Astrocyte (in vitro differentiated cells and primary cell): ENCODE measurements at regions not wholly inside any gene's neighbourhood (a gene's known extent, or its start where the extent isn't known, plus 50 kb on each side); places are given as distances from the start of the nearest gene placed in this dataset.

Source experiments
- DNase-seq: peaks from one replicate; pipeline ENCODE4 v3.0.0-alpha.2; 2010; ENCODE audit warnings: low read depth
- FAIRE-seq: peaks from 2 replicates; lab custom pipeline; 2011; peaks lifted over from hg19 to GRCh38; lab: Jason Lieb, UNC
- H2AFZ ChIP-seq: 2 replicates; pipeline ENCODE4 v1.6.0; 2012; ENCODE audit warnings: low read depth, low read length, inconsistent platforms
- H3K27ac ChIP-seq: 2 replicates; pipeline ENCODE4 v1.5.1; 2011; ENCODE audit warnings: low read depth, low read length, inconsistent platforms
- H3K27me3 ChIP-seq: 2 replicates; pipeline ENCODE4 v1.6.0; 2011; ENCODE audit warnings: low read length, inconsistent platforms; ENCODE audit not compliant: insufficient read depth
- H3K36me3 ChIP-seq: 2 replicates; pipeline ENCODE4 v1.5.1; 2011; ENCODE audit warnings: low read length, inconsistent platforms; ENCODE audit not compliant: insufficient read depth
- H3K4me1 ChIP-seq: 2 replicates; pipeline ENCODE4 v1.5.1; 2011; ENCODE audit warnings: low read length, inconsistent platforms; ENCODE audit not compliant: insufficient read depth
- H3K4me2 ChIP-seq: 2 replicates; pipeline ENCODE4 v1.6.0; 2012; ENCODE audit warnings: low read length, inconsistent platforms
- H3K4me3 ChIP-seq: 2 replicates; pipeline ENCODE4 v1.5.1; 2011; ENCODE audit warnings: low read depth, mild to moderate bottlenecking, low read length, inconsistent platforms; ENCODE audit not compliant: insufficient read depth
- H3K79me2 ChIP-seq: 2 replicates; pipeline ENCODE4 v1.6.0; 2012; ENCODE audit warnings: mild to moderate bottlenecking, low read length, inconsistent platforms; ENCODE audit not compliant: insufficient read depth
- H3K9ac ChIP-seq: 2 replicates; pipeline ENCODE4 v1.6.0; 2012; ENCODE audit warnings: mild to moderate bottlenecking, low read length, inconsistent platforms
- H3K9me3 ChIP-seq: 2 replicates; pipeline ENCODE4 v1.5.1; 2012; ENCODE audit warnings: low read depth, mild to moderate bottlenecking, low read length, inconsistent platforms; ENCODE audit not compliant: insufficient read depth
- H4K20me1 ChIP-seq: 2 replicates; pipeline ENCODE4 v1.6.0; 2012; ENCODE audit warnings: low read length, inconsistent platforms; ENCODE audit not compliant: insufficient read depth
- H3K27ac Mint-ChIP-seq: one replicate; pipeline ENCODE4 v1.8.0; 2021; ENCODE audit warnings: mild to moderate bottlenecking, mixed read lengths; ENCODE audit not compliant: unreplicated experiment
- H3K27me3 Mint-ChIP-seq: one replicate; pipeline ENCODE4 v1.8.0; 2021; ENCODE audit warnings: low read depth, mixed read lengths; ENCODE audit not compliant: unreplicated experiment
- H3K36me3 Mint-ChIP-seq: one replicate; pipeline ENCODE4 v1.8.0; 2021; ENCODE audit warnings: low read depth, mixed read lengths; ENCODE audit not compliant: unreplicated experiment
- H3K4me1 Mint-ChIP-seq: one replicate; pipeline ENCODE4 v1.8.0; 2021; ENCODE audit warnings: low read depth, mixed read lengths; ENCODE audit not compliant: unreplicated experiment
- H3K4me3 Mint-ChIP-seq: one replicate; pipeline ENCODE4 v1.8.0; 2021; ENCODE audit warnings: mild to moderate bottlenecking, moderate library complexity, mixed read lengths; ENCODE audit not compliant: unreplicated experiment
- H3K9me3 Mint-ChIP-seq: one replicate; pipeline ENCODE4 v1.8.0; 2021; ENCODE audit warnings: mild to moderate bottlenecking, mixed read lengths; ENCODE audit not compliant: unreplicated experiment
- CTCF ChIP-seq: IDR thresholded peaks from 2 replicates; pipeline ENCODE4 v1.5.1; 2011; ENCODE audit warnings: low read depth, mild to moderate bottlenecking, inconsistent platforms, low read length, moderate library complexity; ENCODE audit not compliant: insufficient read depth
- EZH2 ChIP-seq: IDR thresholded peaks from 2 replicates; pipeline ENCODE4 v1.6.1; 2012; ENCODE audit warnings: mild to moderate bottlenecking, low read length, inconsistent platforms; ENCODE audit not compliant: insufficient read depth

- Histone ChIP-seq H3K4me1 (no peaks in the 10 kb centered on the region), H4K20me1 (no peaks in the 10 kb centered on the region), H3K27me3 (no peaks in the 10 kb centered on the region), H2AFZ (no peak overlapping the region), H3K9me3 (no peaks in the 10 kb centered on the region), H3K4me3 (no peak overlapping the region), H3K4me2 (no peak overlapping the region), H3K9ac (no peak overlapping the region), H3K36me3 (no peaks in the 10 kb centered on the region), H3K79me2 (no peaks in the 10 kb centered on the region), H3K27ac (no peak overlapping the region)
- Mint-ChIP-seq H3K4me3 (no peak overlapping the region), H3K4me1 (no peaks in the 10 kb centered on the region), H3K9me3 (no peaks in the 10 kb centered on the region), H3K27ac (no peak overlapping the region), H3K36me3 (no peaks in the 10 kb centered on the region), H3K27me3 (no peaks in the 10 kb centered on the region)
- DNase-seq (no peak), FAIRE-seq (no peak)
- TF ChIP-seq CTCF, result no peak
- no peak for TF ChIP-seq EZH2
Observed at GRCh38 chr6:63448229-63448628, 124.1 kb upstream of the LOC128125822 start.

GRCh38 chr6:63449714-63450113, 122.6 kb upstream of the LOC128125822 start:
- no peaks in the 10 kb centered on the region for H3K27me3 ChIP-seq
- no peaks in the 10 kb centered on the region for H3K79me2 ChIP-seq
- no peaks in the 10 kb centered on the region for H3K4me1 ChIP-seq
- no peaks in the 10 kb centered on the region for H3K36me3 Mint-ChIP-seq
- TF ChIP-seq EZH2 (no peak), CTCF (no peak)
- no peak for FAIRE-seq
- no peaks in the 10 kb centered on the region for H3K27me3 Mint-ChIP-seq
- DNase-seq, result no peak
- H3K9me3 Mint-ChIP-seq, result no peaks in the 10 kb centered on the region
- H3K27ac Mint-ChIP-seq, result no peak overlapping the region
- no peaks in the 10 kb centered on the region for H3K9me3 ChIP-seq
- no peak overlapping the region for H3K9ac ChIP-seq
- no peak overlapping the region for H3K4me3 ChIP-seq
- H3K4me3 Mint-ChIP-seq, result no peak overlapping the region
- no peaks in the 10 kb centered on the region for H4K20me1 ChIP-seq
- no peaks in the 10 kb centered on the region for H3K4me1 Mint-ChIP-seq
- H3K27ac ChIP-seq, result no peak overlapping the region
- H2AFZ ChIP-seq, result no peak overlapping the region
- H3K36me3 ChIP-seq, result no peaks in the 10 kb centered on the region
- H3K4me2 ChIP-seq, result no peak overlapping the region

GRCh38 chr6:63451238-63451637, 121.0 kb upstream of the LOC128125822 start:
- H3K4me1 ChIP-seq, result no peaks in the 10 kb centered on the region
- Mint-ChIP-seq H3K4me3 (no peak overlapping the region), H3K27me3 (no peaks in the 10 kb centered on the region), H3K36me3 (no peaks in the 10 kb centered on the region), H3K9me3 (no peaks in the 10 kb centered on the region), H3K27ac (no peak overlapping the region), H3K4me1 (no peaks in the 10 kb centered on the region)
- no peaks in the 10 kb centered on the region for H3K36me3 ChIP-seq
- H3K9me3 ChIP-seq, result no peaks in the 10 kb centered on the region
- H3K27ac ChIP-seq, result no peak overlapping the region
- FAIRE-seq, result no peak
- H4K20me1 ChIP-seq, result no peaks in the 10 kb centered on the region
- no peak for DNase-seq
- H3K4me2 ChIP-seq, result no peak overlapping the region
- no peaks in the 10 kb centered on the region for H3K27me3 ChIP-seq
- TF ChIP-seq EZH2, result no peak
- no peak for TF ChIP-seq CTCF
- no peak overlapping the region for H2AFZ ChIP-seq
- no peak overlapping the region for H3K4me3 ChIP-seq
- H3K9ac ChIP-seq, result no peak overlapping the region
- no peaks in the 10 kb centered on the region for H3K79me2 ChIP-seq
